Calu3 (cell line): ENCODE measurements at regions not wholly inside any gene's neighbourhood (a gene's known extent, or its start where the extent isn't known, plus 50 kb on each side); places are given as distances from the start of the nearest gene placed in this dataset.

Experiments
- BruUV-seq: library from RNA; stranded (reverse); fragments of 400-500 nt; replicated peaks from 2 replicates; lab custom pipeline; 2021; lab: Mats Ljungman, UMichigan
- CTCF ChIA-PET: fragments of 300-600 bp; sonication (Branson Sonifier 250); formaldehyde crosslinking; loops from one replicate; lab custom pipeline; 2022; ENCODE audit warnings: antibody characterized with exemption; lab: Charles Lee
- DNase-seq: peaks from one replicate; pipeline ENCODE4 v3.0.0; 2022
- H3K27ac Mint-ChIP-seq: one replicate; pipeline ENCODE4 v1.8.0; 2022; ENCODE audit warnings: mixed read lengths; ENCODE audit not compliant: unreplicated experiment
- H3K27me3 Mint-ChIP-seq: one replicate; pipeline ENCODE4 v1.8.0; 2022; ENCODE audit warnings: mixed read lengths; ENCODE audit not compliant: unreplicated experiment
- H3K36me3 Mint-ChIP-seq: one replicate; pipeline ENCODE4 v1.8.0; 2022; ENCODE audit warnings: mild to moderate bottlenecking, moderate library complexity, mixed read lengths; ENCODE audit not compliant: insufficient read depth, unreplicated experiment
- H3K4me1 Mint-ChIP-seq: one replicate; pipeline ENCODE4 v1.8.0; 2022; ENCODE audit warnings: mild to moderate bottlenecking, low read depth, mixed read lengths; ENCODE audit not compliant: unreplicated experiment
- H3K4me3 Mint-ChIP-seq: one replicate; pipeline ENCODE4 v1.8.0; 2022; ENCODE audit warnings: mild to moderate bottlenecking, low read depth, moderate library complexity, mixed read lengths; ENCODE audit not compliant: unreplicated experiment
- H3K9me3 Mint-ChIP-seq: one replicate; pipeline ENCODE4 v1.8.0; 2022; ENCODE audit warnings: low read depth, mixed read lengths; ENCODE audit not compliant: unreplicated experiment
- CTCF ChIP-seq: fragments of 200-600 bp; IDR thresholded peaks from one replicate; pipeline ENCODE4 v1.8.0; 2022; ENCODE audit warnings: antibody characterized with exemption; ENCODE audit not compliant: unreplicated experiment
- intact Hi-C: fragments of 100-400 bp; cut with micrococcal nuclease; formaldehyde crosslinking; loops from one replicate; pipeline ENCODE4 v1.10.0; 2022; ENCODE audit not compliant: unreplicated experiment

GRCh38 chr9:555493-555892 lies 286.0 kb upstream of the DMRT1 start:
- CTCF ChIA-PET = no interaction called here
- H3K4me1 Mint-ChIP-seq = peaks cover 8% of the 10 kb centered on the region
- no peaks in the 10 kb centered on the region for H3K9me3 Mint-ChIP-seq
- intact Hi-C loops = no loop called here
- no peaks in the 10 kb centered on the region for H3K36me3 Mint-ChIP-seq
- TF ChIP-seq CTCF = no peak
- no TSS peak for BruUV-seq
- DNase-seq = no peak
- no peak overlapping the region for H3K4me3 Mint-ChIP-seq
- H3K27me3 Mint-ChIP-seq = no peaks in the 10 kb centered on the region
- H3K27ac Mint-ChIP-seq = no peak overlapping the region

- no peak for DNase-seq
- no peak for TF ChIP-seq CTCF
- Mint-ChIP-seq H3K9me3 (no peaks in the 10 kb centered on the region), H3K36me3 (no peaks in the 10 kb centered on the region), H3K4me3 (no peak overlapping the region), H3K4me1 (peaks cover 8% of the 10 kb centered on the region), H3K27me3 (no peaks in the 10 kb centered on the region), H3K27ac (no peak overlapping the region)
- BruUV-seq = no TSS peak
- intact Hi-C loops = no loop called here
- CTCF ChIA-PET = no interaction called here
Observed at GRCh38 chr9:556199-556598, 285.3 kb upstream of the DMRT1 start.

GRCh38 chr9:556675-557074 lies 284.8 kb upstream of the DMRT1 start:
- CTCF ChIA-PET = no interaction called here
- Mint-ChIP-seq H3K9me3 (no peaks in the 10 kb centered on the region), H3K4me3 (no peak overlapping the region), H3K27ac (no peak overlapping the region), H3K27me3 (no peaks in the 10 kb centered on the region), H3K36me3 (no peaks in the 10 kb centered on the region), H3K4me1 (peaks cover 8% of the 10 kb centered on the region)
- no peak for DNase-seq
- intact Hi-C loops = no loop called here
- no peak for TF ChIP-seq CTCF
- no TSS peak for BruUV-seq

GRCh38 chr9:557601-558201 lies 283.8 kb upstream of the DMRT1 start:
- no TSS peak for BruUV-seq
- intact Hi-C loops = no loop called here

More at GRCh38 chr9:557601-558201, 283.8 kb upstream of the DMRT1 start:
- Mint-ChIP-seq H3K27ac (no peak overlapping the region), H3K4me3 (no peak overlapping the region), H3K27me3 (no peaks in the 10 kb centered on the region), H3K9me3 (no peaks in the 10 kb centered on the region), H3K36me3 (no peaks in the 10 kb centered on the region), H3K4me1 (peaks cover 8% of the 10 kb centered on the region)
- CTCF ChIA-PET = interaction anchor here (0.7 kb wide), 1 partner anchor 11 kb away, joined by 5 read pairs; no protein-coding TSS in a partner anchor
- DNase-seq = no peak
- no peak for TF ChIP-seq CTCF
